WTC11 (cell line): ENCODE measurements at regions not wholly inside any gene's neighbourhood (a gene's known extent, or its start where the extent isn't known, plus 50 kb on each side); places are given as distances from the start of the nearest gene placed in this dataset.

Experiments
- CTCF ChIP-seq: fragments of 200-600 bp; IDR thresholded peaks from 2 replicates; pipeline ENCODE4 v1.8.0; 2022; ENCODE audit warnings: antibody characterized with exemption
- NFE2L1 ChIP-seq: sonication (generic); formaldehyde crosslinking; IDR thresholded peaks from 2 replicates; pipeline ENCODE4 v1.8.1; 2023; ENCODE audit warnings: missing genetic modification reagents
- PREB ChIP-seq: sonication (generic); formaldehyde crosslinking; IDR thresholded peaks from 2 replicates; pipeline ENCODE4 v1.8.1; 2022; ENCODE audit warnings: mild to moderate bottlenecking, missing genetic modification reagents, moderate library complexity, borderline replicate concordance
- ZBTB21 ChIP-seq: sonication (generic); formaldehyde crosslinking; IDR thresholded peaks from 2 replicates; pipeline ENCODE4 v1.8.1; 2023; ENCODE audit warnings: mild to moderate bottlenecking, missing genetic modification reagents, borderline replicate concordance
- ZMAT4 ChIP-seq: fragments of 250-450 bp; sonication (Bioruptor Pico); IDR thresholded peaks from 2 replicates; pipeline ENCODE4 v1.9.0; 2021; ENCODE audit warnings: mild to moderate bottlenecking
- TF ChIP-seq, protein P1 (sequence below): sonication (generic); formaldehyde crosslinking; IDR thresholded peaks from 2 replicates; pipeline ENCODE4 v1.8.1; 2023; ENCODE audit warnings: mild to moderate bottlenecking, missing genetic modification reagents, borderline replicate concordance
- TF ChIP-seq, protein P2 (sequence below): sonication (generic); formaldehyde crosslinking; IDR thresholded peaks from 2 replicates; pipeline ENCODE4 v1.8.1; 2023; ENCODE audit warnings: mild to moderate bottlenecking, missing genetic modification reagents, moderate library complexity
- TF ChIP-seq, protein P3 (sequence below): sonication (generic); formaldehyde crosslinking; IDR thresholded peaks from 2 replicates; pipeline ENCODE4 v1.8.1; 2022; ENCODE audit warnings: missing genetic modification reagents, borderline replicate concordance

GRCh38 chr1:98299313-98299712 lies 362.2 kb upstream of the SNX7 start:
- TF ChIP-seq, protein P1, sequence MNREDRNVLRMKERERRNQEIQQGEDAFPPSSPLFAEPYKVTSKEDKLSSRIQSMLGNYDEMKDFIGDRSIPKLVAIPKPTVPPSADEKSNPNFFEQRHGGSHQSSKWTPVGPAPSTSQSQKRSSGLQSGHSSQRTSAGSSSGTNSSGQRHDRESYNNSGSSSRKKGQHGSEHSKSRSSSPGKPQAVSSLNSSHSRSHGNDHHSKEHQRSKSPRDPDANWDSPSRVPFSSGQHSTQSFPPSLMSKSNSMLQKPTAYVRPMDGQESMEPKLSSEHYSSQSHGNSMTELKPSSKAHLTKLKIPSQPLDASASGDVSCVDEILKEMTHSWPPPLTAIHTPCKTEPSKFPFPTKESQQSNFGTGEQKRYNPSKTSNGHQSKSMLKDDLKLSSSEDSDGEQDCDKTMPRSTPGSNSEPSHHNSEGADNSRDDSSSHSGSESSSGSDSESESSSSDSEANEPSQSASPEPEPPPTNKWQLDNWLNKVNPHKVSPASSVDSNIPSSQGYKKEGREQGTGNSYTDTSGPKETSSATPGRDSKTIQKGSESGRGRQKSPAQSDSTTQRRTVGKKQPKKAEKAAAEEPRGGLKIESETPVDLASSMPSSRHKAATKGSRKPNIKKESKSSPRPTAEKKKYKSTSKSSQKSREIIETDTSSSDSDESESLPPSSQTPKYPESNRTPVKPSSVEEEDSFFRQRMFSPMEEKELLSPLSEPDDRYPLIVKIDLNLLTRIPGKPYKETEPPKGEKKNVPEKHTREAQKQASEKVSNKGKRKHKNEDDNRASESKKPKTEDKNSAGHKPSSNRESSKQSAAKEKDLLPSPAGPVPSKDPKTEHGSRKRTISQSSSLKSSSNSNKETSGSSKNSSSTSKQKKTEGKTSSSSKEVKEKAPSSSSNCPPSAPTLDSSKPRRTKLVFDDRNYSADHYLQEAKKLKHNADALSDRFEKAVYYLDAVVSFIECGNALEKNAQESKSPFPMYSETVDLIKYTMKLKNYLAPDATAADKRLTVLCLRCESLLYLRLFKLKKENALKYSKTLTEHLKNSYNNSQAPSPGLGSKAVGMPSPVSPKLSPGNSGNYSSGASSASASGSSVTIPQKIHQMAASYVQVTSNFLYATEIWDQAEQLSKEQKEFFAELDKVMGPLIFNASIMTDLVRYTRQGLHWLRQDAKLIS (CRISPR knock-in tag), result no peak
- TF ChIP-seq NFE2L1 (CRISPR knock-in tag), result no peak
- TF ChIP-seq, protein P2, sequence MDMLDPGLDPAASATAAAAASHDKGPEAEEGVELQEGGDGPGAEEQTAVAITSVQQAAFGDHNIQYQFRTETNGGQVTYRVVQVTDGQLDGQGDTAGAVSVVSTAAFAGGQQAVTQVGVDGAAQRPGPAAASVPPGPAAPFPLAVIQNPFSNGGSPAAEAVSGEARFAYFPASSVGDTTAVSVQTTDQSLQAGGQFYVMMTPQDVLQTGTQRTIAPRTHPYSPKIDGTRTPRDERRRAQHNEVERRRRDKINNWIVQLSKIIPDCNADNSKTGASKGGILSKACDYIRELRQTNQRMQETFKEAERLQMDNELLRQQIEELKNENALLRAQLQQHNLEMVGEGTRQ, result no peak
- TF ChIP-seq CTCF, result no peak
- TF ChIP-seq ZBTB21, result no peak
- TF ChIP-seq, protein P3, sequence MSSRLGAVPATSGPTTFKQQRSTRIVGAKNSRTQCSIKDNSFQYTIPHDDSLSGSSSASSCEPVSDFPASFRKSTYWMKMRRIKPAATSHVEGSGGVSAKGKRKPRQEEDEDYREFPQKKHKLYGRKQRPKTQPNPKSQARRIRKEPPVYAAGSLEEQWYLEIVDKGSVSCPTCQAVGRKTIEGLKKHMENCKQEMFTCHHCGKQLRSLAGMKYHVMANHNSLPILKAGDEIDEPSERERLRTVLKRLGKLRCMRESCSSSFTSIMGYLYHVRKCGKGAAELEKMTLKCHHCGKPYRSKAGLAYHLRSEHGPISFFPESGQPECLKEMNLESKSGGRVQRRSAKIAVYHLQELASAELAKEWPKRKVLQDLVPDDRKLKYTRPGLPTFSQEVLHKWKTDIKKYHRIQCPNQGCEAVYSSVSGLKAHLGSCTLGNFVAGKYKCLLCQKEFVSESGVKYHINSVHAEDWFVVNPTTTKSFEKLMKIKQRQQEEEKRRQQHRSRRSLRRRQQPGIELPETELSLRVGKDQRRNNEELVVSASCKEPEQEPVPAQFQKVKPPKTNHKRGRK (CRISPR knock-in tag), result no peak
- TF ChIP-seq ZMAT4 (CRISPR knock-in tag), result no peak
- TF ChIP-seq PREB (CRISPR knock-in tag), result no peak
